HG03432 (cell line): ENCODE measurements at regions not wholly inside any gene's neighbourhood (a gene's known extent, or its start where the extent isn't known, plus 50 kb on each side); places are given as distances from the start of the nearest gene placed in this dataset.
A peak's percentile ranks its signal among the peaks of the same experiment; 100 is the strongest.

ENCODE experiments used
- ATAC-seq: cut with Tn5 transposase; IDR thresholded peaks from one replicate; pipeline ENCODE4 v1.9.1; 2021; ENCODE audit warnings: mild to moderate bottlenecking, moderate library complexity; ENCODE audit not compliant: unreplicated experiment

- no peak for ATAC-seq
Observed at GRCh38 chr4:185892165-185892564, 80.2 kb upstream of the SORBS2 start.

GRCh38 chr4:185893500-185893899, 81.5 kb upstream of the SORBS2 start:
- no peak for ATAC-seq

- ATAC-seq, result no peak
Observed at GRCh38 chr4:185894481-185894880, 82.5 kb upstream of the SORBS2 start.

GRCh38 chr4:185895351-185895750, 83.4 kb upstream of the SORBS2 start:
- no peak for ATAC-seq

GRCh38 chr4:185895866-185896265, 83.9 kb upstream of the SORBS2 start:
- ATAC-seq, result no peak

GRCh38 chr4:185896817-185897488, 85.0 kb upstream of the SORBS2 start:
- ATAC-seq, result peak; percentile 67

GRCh38 chr4:185898413-185898812, 86.4 kb upstream of the SORBS2 start:
- ATAC-seq, result no peak

GRCh38 chr4:185899833-185900232, 87.8 kb upstream of the SORBS2 start:
- ATAC-seq, result no peak

- ATAC-seq, result no peak
Observed at GRCh38 chr4:185902654-185903053, 90.7 kb upstream of the SORBS2 start.

- ATAC-seq, result no peak
Observed at GRCh38 chr4:185903205-185903604, 91.2 kb upstream of the SORBS2 start.

GRCh38 chr4:185904381-185904780, 92.4 kb upstream of the SORBS2 start:
- no peak for ATAC-seq

- no peak for ATAC-seq
Observed at GRCh38 chr4:185909972-185910371, 98.0 kb upstream of the SORBS2 start.

- ATAC-seq, result no peak
Observed at GRCh38 chr4:185911556-185912064, 99.6 kb upstream of the SORBS2 start.

GRCh38 chr4:185912779-185913178, 100.8 kb upstream of the SORBS2 start:
- ATAC-seq, result no peak

GRCh38 chr4:185914583-185915199, 102.7 kb upstream of the SORBS2 start:
- ATAC-seq, result no peak

GRCh38 chr4:185915271-185915670, 103.3 kb upstream of the SORBS2 start:
- ATAC-seq, result no peak

GRCh38 chr4:185915817-185916216, 103.8 kb upstream of the SORBS2 start:
- ATAC-seq, result no peak

GRCh38 chr4:185916231-185916630, 104.2 kb upstream of the SORBS2 start:
- no peak for ATAC-seq

- no peak for ATAC-seq
Observed at GRCh38 chr4:185916683-185917082, 104.7 kb upstream of the SORBS2 start.

GRCh38 chr4:185919107-185919506, 107.1 kb upstream of the SORBS2 start:
- ATAC-seq, result no peak

- ATAC-seq, result no peak
Observed at GRCh38 chr4:185920171-185920570, 108.2 kb upstream of the SORBS2 start.

- ATAC-seq, result no peak
Observed at GRCh38 chr4:185920691-185921260, 108.8 kb upstream of the SORBS2 start.
